SK-N-SH (cell line): ENCODE measurements at regions not wholly inside any gene's neighbourhood (a gene's known extent, or its start where the extent isn't known, plus 50 kb on each side); places are given as distances from the start of the nearest gene placed in this dataset.
"Not testable (repeated sequence)": the region's sequence is repeated elsewhere in the genome, so short reads cannot be mapped to it uniquely, and the experiment has no call there.

Source experiments
- CTCF ChIA-PET: fragments of 300-600, 350-600 bp; formaldehyde crosslinking; extraction: SDS; loops from one replicate; lab custom pipeline; 2021; lab: Yijun Ruan, JAX
- POLR2A ChIA-PET: fragments of 350-600 bp; sonication (Branson Sonifier 250); formaldehyde crosslinking; extraction: SDS; loops from one replicate; lab custom pipeline; 2020; ENCODE audit warnings: antibody characterized with exemption, inconsistent platforms; lab: Yijun Ruan, JAX
- DNase-seq: peaks from one replicate; pipeline ENCODE4 v3.0.0; 2012
- H2AFZ ChIP-seq: fragments of 200-600 bp; sonication (generic); 2 replicates; pipeline ENCODE4 v1.8.1; 2016; ENCODE audit warnings: antibody characterized with exemption, mild to moderate bottlenecking, low read depth
- H3F3A ChIP-seq: fragments of 200-600 bp; sonication (generic); replicated peaks from 2 replicates; pipeline ENCODE3; 2016; ENCODE audit warnings: antibody characterized with exemption, mild to moderate bottlenecking; ENCODE audit not compliant: insufficient read depth
- H3K27ac ChIP-seq, 2 experiments: fragments of 200-500 bp in 1 of 2; fragments of 200-600 bp in 1 of 2; sonication (Bioruptor generic) in 1 of 2; sonication (generic), shearing (Covaris generic) in 1 of 2; 2 replicates each; pipeline versions ENCODE4 v1.5.1 to v1.6.1; 2014 to 2016; ENCODE audit warnings: low read depth in 2 of 2, inconsistent platforms in 1 of 2, low read length in 1 of 2, mild to moderate bottlenecking in 1 of 2, mixed read lengths in 1 of 2
- H3K27me3 ChIP-seq: fragments of 200-600 bp; sonication (generic), shearing (Covaris generic); 2 replicates; pipeline ENCODE4 v1.6.1; 2016; ENCODE audit warnings: mixed run types; ENCODE audit not compliant: insufficient read depth
- H3K36me3 ChIP-seq, 2 experiments: fragments of 200-500 bp in 1 of 2; fragments of 200-600 bp in 1 of 2; sonication (Bioruptor generic) in 1 of 2; sonication (generic) in 1 of 2; replicated peaks in 1 of 2; 2 replicates each; pipeline versions ENCODE3 to v1.5.1; 2014 to 2016; ENCODE audit warnings: low read length in 1 of 2, mild to moderate bottlenecking in 1 of 2; ENCODE audit not compliant: insufficient read depth in 2 of 2, control insufficient read depth in 1 of 2
- H3K4me1 ChIP-seq, 2 experiments: fragments of 200-500 bp in 1 of 2; fragments of 200-600 bp in 1 of 2; sonication (Bioruptor generic) in 1 of 2; sonication (generic), shearing (Covaris generic) in 1 of 2; 2 replicates each; pipeline versions ENCODE4 v1.5.1 to v1.6.1; 2014 to 2016; ENCODE audit warnings: low read depth in 1 of 2, low read length in 1 of 2, mixed run types in 1 of 2; ENCODE audit not compliant: insufficient read depth in 2 of 2, control insufficient read depth in 1 of 2
- H3K4me2 ChIP-seq: fragments of 200-600 bp; sonication (generic), shearing (Covaris generic); 2 replicates; pipeline ENCODE4 v1.6.1; 2017; ENCODE audit warnings: mixed run types
- H3K4me3 ChIP-seq, 2 experiments: fragments of 200-500 bp in 1 of 2; fragments of 200-600 bp in 1 of 2; sonication (Bioruptor generic) in 1 of 2; sonication (generic), shearing (Covaris generic) in 1 of 2; 2 replicates each; pipeline versions ENCODE4 v1.5.1 to v1.8.1; 2014 to 2016; ENCODE audit warnings: low read depth in 2 of 2, inconsistent platforms in 1 of 2, low read length in 1 of 2, mild to moderate bottlenecking in 1 of 2, mixed read lengths in 1 of 2, moderate library complexity in 1 of 2
- H3K79me2 ChIP-seq: fragments of 200-600 bp; sonication (generic); 2 replicates; pipeline ENCODE4 v1.8.1; 2017; ENCODE audit warnings: mild to moderate bottlenecking; ENCODE audit not compliant: insufficient read depth
- H3K9ac ChIP-seq: fragments of 200-600 bp; sonication (generic); 2 replicates; pipeline ENCODE4 v1.6.1; 2017; ENCODE audit warnings: mixed run types
- H3K9me2 ChIP-seq: fragments of 200-600 bp; sonication (generic); 2 replicates; pipeline ENCODE4 v1.6.1; 2017; ENCODE audit warnings: mixed run types
- H3K9me3 ChIP-seq: fragments of 200-600 bp; sonication (generic); 2 replicates; pipeline ENCODE4 v1.6.1; 2017; ENCODE audit warnings: mixed run types, mild to moderate bottlenecking, moderate library complexity
- H4K20me1 ChIP-seq: fragments of 200-600 bp; sonication (generic); 2 replicates; pipeline ENCODE4 v1.6.1; 2017; ENCODE audit warnings: mild to moderate bottlenecking, mixed run types; ENCODE audit not compliant: insufficient read depth
- MAX ChIP-seq: IDR thresholded peaks from 2 replicates; pipeline ENCODE4 v1.4.0; 2012; ENCODE audit warnings: low read depth
- RCOR1 ChIP-seq: fragments of 150-350 bp; IDR thresholded peaks from 2 replicates; pipeline ENCODE4 v1.6.1; 2017; ENCODE audit warnings: antibody characterized with exemption, low read length
- REST ChIP-seq: IDR thresholded peaks from 2 replicates; pipeline ENCODE4 v1.6.1; 2012; ENCODE audit warnings: mild to moderate bottlenecking, low read depth, low read length, moderate library complexity
- WGBS: methylation state at CpG from one replicate; pipeline ENCODE4 v1.1.6; 2017; ENCODE audit warnings: low lambda C conversion rate; 5-methylcytosine and 5-hydroxymethylcytosine counted together
- TF ChIP-seq, protein P1 (sequence below): fragments of 200-600 bp; sonication (generic); IDR thresholded peaks from 2 replicates; pipeline ENCODE4 v1.6.1; 2017; ENCODE audit warnings: antibody characterized with exemption, mild to moderate bottlenecking, moderate library complexity

DNA sequence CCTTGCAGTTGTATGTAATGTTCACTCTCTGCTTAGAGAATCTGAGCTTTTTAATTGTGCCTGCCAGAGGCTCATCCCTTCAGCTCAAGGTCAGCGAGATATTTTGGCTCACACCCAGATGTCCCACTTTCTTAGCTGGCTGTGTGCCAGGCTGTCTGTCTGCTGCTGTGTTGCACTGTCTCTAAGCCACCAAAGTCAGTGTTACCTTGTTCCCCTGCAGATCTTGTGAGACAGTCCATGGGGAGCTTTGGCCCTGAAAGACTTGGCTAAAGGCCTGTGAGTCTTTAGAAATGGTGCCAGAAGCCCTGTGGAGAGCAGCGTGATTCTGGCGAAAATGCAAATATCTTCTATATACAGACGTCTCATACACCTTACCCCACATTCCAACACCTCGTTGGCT lies 293.7 kb downstream of the TTC6 start (continued):
- TF ChIP-seq REST (no peak), RCOR1 (no peak)

- Histone ChIP-seq H3K27me3 (no peaks in the 10 kb centered on the region), H3K27ac (no peak overlapping the region), H3K9me3 (no peaks in the 10 kb centered on the region), H4K20me1 (no peaks in the 10 kb centered on the region), H3K9ac (no peak overlapping the region), H3K79me2 (no peaks in the 10 kb centered on the region), H3K36me3 (no peaks in the 10 kb centered on the region), H3K9me2 (no peaks in the 10 kb centered on the region), H3F3A (no peaks in the 10 kb centered on the region), H3K4me1 (no peaks in the 10 kb centered on the region), H2AFZ (no peak overlapping the region), H3K4me3 (no peak overlapping the region), H3K4me2 (no peak overlapping the region)
- TF ChIP-seq MAX, result no peak
- TF ChIP-seq, protein P1, sequence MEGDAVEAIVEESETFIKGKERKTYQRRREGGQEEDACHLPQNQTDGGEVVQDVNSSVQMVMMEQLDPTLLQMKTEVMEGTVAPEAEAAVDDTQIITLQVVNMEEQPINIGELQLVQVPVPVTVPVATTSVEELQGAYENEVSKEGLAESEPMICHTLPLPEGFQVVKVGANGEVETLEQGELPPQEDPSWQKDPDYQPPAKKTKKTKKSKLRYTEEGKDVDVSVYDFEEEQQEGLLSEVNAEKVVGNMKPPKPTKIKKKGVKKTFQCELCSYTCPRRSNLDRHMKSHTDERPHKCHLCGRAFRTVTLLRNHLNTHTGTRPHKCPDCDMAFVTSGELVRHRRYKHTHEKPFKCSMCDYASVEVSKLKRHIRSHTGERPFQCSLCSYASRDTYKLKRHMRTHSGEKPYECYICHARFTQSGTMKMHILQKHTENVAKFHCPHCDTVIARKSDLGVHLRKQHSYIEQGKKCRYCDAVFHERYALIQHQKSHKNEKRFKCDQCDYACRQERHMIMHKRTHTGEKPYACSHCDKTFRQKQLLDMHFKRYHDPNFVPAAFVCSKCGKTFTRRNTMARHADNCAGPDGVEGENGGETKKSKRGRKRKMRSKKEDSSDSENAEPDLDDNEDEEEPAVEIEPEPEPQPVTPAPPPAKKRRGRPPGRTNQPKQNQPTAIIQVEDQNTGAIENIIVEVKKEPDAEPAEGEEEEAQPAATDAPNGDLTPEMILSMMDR, result peak; percentile 37; the same call in 1 of the 2 replicates
- no peak for DNase-seq
- POLR2A ChIA-PET, result no interaction called here
- CTCF ChIA-PET, result no interaction called here
- 10% methylated on average over 1 of the region's 1 CpG for WGBS
Measured at GRCh38 chr14:37890095-37890494, 294.7 kb downstream of the TTC6 start.

- H3K4me3 ChIP-seq, H3K9me3 ChIP-seq, H3F3A ChIP-seq, CTCF ChIA-PET, H3K9me2 ChIP-seq, H2AFZ ChIP-seq, H3K4me1 ChIP-seq, DNase-seq, H3K9ac ChIP-seq, H3K27me3 ChIP-seq, H3K27ac ChIP-seq, H3K79me2 ChIP-seq, H3K4me2 ChIP-seq, POLR2A ChIA-PET, H3K36me3 ChIP-seq, H4K20me1 ChIP-seq: not testable (repeated sequence)
- 20% methylated on average over 1 of the region's 1 CpG for WGBS
Measured at GRCh38 chr14:37891500-37891899, 296.1 kb downstream of the TTC6 start.
